ENCODE measurements at regions not wholly inside any gene's neighbourhood (a gene's known extent, or its start where the extent isn't known, plus 50 kb on each side); places are given as distances from the start of the nearest gene placed in this dataset.

DNA sequence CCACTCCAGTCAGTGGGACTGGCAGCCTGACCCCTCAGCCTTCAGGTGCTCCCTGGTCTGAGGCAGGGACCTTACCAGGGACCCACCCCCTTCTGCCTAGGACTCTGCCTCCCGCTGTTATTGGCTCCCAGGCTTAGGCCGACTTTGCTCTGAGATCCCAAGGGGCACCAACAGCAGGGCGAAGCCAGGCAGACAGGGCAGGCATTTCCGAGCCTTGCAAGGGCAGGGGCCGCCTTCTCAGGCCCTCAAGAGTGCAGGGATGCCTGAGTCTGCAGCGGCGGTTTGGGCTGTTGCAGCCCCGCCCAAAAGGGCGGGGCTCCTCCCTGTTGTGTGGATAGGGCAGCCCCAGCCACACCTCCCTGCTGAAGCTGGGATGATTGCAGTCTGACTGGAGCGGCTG is 644.6 kb downstream of the PRR16 start:
- TF ChIP-seq ZNF274 (IDR thresholded peaks at IDR 0.05; ENCODE audit: low read depth, low read length) (no peak), RAD21 (IDR thresholded peaks at IDR 0.05; ENCODE audit: low read depth) (no peak), ATF3 (IDR thresholded peaks at IDR 0.05) (no peak), CTCF (IDR thresholded peaks at IDR 0.05 in 2 of 3, conservative IDR thresholded peaks at IDR 0.05 in 1 of 3; ENCODE audit: borderline replicate concordance in 1 of 3, insufficient read depth in 1 of 3, low read depth in 2 of 3, low read length in 2 of 3) (no peak), POLR2AphosphoS5 (IDR thresholded peaks at IDR 0.05; ENCODE audit: low read depth, low read length) (no peak), ZFX (IDR thresholded peaks at IDR 0.05) (no peak), EZH2 (IDR thresholded peaks at IDR 0.05) (no peak), MAX (IDR thresholded peaks at IDR 0.05) (no peak)

All from HCT116 (cell line).